ENCODE measurements at regions not wholly inside any gene's neighbourhood (a gene's known extent, or its start where the extent isn't known, plus 50 kb on each side); places are given as distances from the start of the nearest gene placed in this dataset.

DNA sequence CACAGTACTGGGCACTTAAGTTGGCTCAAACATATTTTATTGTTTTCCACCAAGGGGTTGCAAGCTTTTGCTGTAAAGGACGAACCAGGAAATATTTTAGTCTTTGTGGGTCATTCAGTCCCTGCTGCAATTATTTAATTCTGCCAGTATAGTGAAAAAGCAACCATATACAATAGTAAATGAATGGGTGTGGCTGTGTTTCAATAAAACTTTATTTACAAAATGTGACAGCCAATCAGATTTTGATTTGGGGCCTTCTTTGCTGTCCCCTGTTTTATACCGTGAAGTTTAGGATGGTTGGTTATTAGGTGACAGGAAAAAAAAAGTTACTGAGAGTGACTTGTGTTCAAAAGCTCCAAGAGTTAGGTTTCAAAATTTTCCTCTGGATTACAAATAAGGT is 956.4 kb downstream of the AACS start:
- H3K36me3 Mint-ChIP-seq (ENCODE audit: insufficient read depth in 1 of 3, low read depth in 3 of 3) = peaks cover 16 to 28% (median 23%) of the 10 kb centered on the region in 3 experiments

More for the DNA sequence above, 956.4 kb downstream of the AACS start:
- H3K27ac Mint-ChIP-seq = no peak overlapping the region
- Histone ChIP-seq H2BK20ac (ENCODE audit: low read depth, low read length, poor library complexity, severe bottlenecking) (no peak overlapping the region), H3K4ac (ENCODE audit: low read depth, low read length) (no peak overlapping the region), H3K27me3 (ENCODE audit: insufficient read depth, low read length) (no peaks in the 10 kb centered on the region), H2AFZ (ENCODE audit: low read length) (no peak overlapping the region), H3K56ac (ENCODE audit: insufficient read length, low read depth, low read length) (no peak overlapping the region), H2BK5ac (ENCODE audit: insufficient read length, low read length) (no peak overlapping the region), H3K23me2 (ENCODE audit: insufficient read length, low read depth, low read length, poor library complexity, severe bottlenecking) (no peaks in the 10 kb centered on the region), H3K9ac (ENCODE audit: extremely low read depth, insufficient read length, low read length) (no peak overlapping the region), H2BK15ac (ENCODE audit: low read depth, low read length) (no peak overlapping the region), H3K79me2 (ENCODE audit: insufficient read depth, low read length) (no peaks in the 10 kb centered on the region), H3K4me2 (ENCODE audit: insufficient read depth, insufficient read length, low read length) (no peak overlapping the region), H3K79me1 (ENCODE audit: insufficient read depth, low read depth, low read length, poor library complexity, severe bottlenecking) (no peaks in the 10 kb centered on the region), H3K27ac (ENCODE audit: insufficient read length, low read depth, low read length) (no peak overlapping the region), H2BK120ac (ENCODE audit: low read depth, low read length, poor library complexity, severe bottlenecking) (no peak overlapping the region), H2AK5ac (ENCODE audit: insufficient read length, low read length) (no peak overlapping the region), H3K18ac (ENCODE audit: insufficient read length, low read depth, low read length) (no peak overlapping the region), H3T11ph (ENCODE audit: low read length) (no peak overlapping the region), H3K14ac (ENCODE audit: insufficient read depth, low read length) (no peak overlapping the region), H2BK12ac (ENCODE audit: insufficient read length, low read depth, low read length) (no peak overlapping the region), H4K8ac (replicated peaks; ENCODE audit: insufficient read length, low read depth, low read length) (no peak overlapping the region), H4K91ac (ENCODE audit: insufficient read length, low read depth, low read length) (no peak overlapping the region), H3K9me3 (ENCODE audit: control insufficient read depth, low read depth, low read length) (peaks cover 31% of the 10 kb centered on the region), H4K5ac (ENCODE audit: insufficient read length, low read depth, low read length) (no peak overlapping the region), H4K20me1 (ENCODE audit: control insufficient read depth, insufficient read depth, insufficient read length) (no peaks in the 10 kb centered on the region), H3K23ac (ENCODE audit: insufficient read length, low read depth, low read length) (no peak overlapping the region), H3K4me1 (ENCODE audit: insufficient read depth, low read length) (no peaks in the 10 kb centered on the region)
- peaks cover 5% of the 10 kb centered on the region for H3K27me3 Mint-ChIP-seq (ENCODE audit: low read depth)
- no peak overlapping the region for H3K4me3 Mint-ChIP-seq
- TF ChIP-seq, protein P1, sequence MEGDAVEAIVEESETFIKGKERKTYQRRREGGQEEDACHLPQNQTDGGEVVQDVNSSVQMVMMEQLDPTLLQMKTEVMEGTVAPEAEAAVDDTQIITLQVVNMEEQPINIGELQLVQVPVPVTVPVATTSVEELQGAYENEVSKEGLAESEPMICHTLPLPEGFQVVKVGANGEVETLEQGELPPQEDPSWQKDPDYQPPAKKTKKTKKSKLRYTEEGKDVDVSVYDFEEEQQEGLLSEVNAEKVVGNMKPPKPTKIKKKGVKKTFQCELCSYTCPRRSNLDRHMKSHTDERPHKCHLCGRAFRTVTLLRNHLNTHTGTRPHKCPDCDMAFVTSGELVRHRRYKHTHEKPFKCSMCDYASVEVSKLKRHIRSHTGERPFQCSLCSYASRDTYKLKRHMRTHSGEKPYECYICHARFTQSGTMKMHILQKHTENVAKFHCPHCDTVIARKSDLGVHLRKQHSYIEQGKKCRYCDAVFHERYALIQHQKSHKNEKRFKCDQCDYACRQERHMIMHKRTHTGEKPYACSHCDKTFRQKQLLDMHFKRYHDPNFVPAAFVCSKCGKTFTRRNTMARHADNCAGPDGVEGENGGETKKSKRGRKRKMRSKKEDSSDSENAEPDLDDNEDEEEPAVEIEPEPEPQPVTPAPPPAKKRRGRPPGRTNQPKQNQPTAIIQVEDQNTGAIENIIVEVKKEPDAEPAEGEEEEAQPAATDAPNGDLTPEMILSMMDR (conservative IDR thresholded peaks at IDR 0.05) = no peak
- H3K4me1 Mint-ChIP-seq = no peaks in the 10 kb centered on the region
- H3K9me3 Mint-ChIP-seq = peaks cover 29 to 32% of the 10 kb centered on the region in 2 experiments
- no peak for DNase-seq
- WGBS (ENCODE audit: extremely low coverage, insufficient read length, low lambda C conversion rate) = no CpG with 5 or more reads among the region's 2 CpGs

All from H9 (cell line).